IMR-90 (cell line): ENCODE measurements at regions not wholly inside any gene's neighbourhood (a gene's known extent, or its start where the extent isn't known, plus 50 kb on each side); places are given as distances from the start of the nearest gene placed in this dataset.

Source experiments
- ATAC-seq: fragments of 200-7000 bp; cut with Tn5 transposase; 2 replicates; pipeline ENCODE4 v1.9.1; 2020; ENCODE audit warnings: low read depth, mild to moderate bottlenecking, moderate library complexity
- BruUV-seq: library from RNA; stranded (reverse); fragments of 400-500 nt; replicated peaks from 2 replicates; lab custom pipeline; 2021; lab: Mats Ljungman, UMichigan
- CTCF ChIA-PET: fragments of 300-600 bp; formaldehyde crosslinking; extraction: SDS; loops from one replicate; lab custom pipeline; 2021; ENCODE audit warnings: antibody characterized with exemption; lab: Yijun Ruan, JAX
- POLR2A ChIA-PET: fragments of 300-600 bp; sonication (Branson Sonifier 250); formaldehyde crosslinking; loops from one replicate; lab custom pipeline; 2022; ENCODE audit warnings: antibody characterized with exemption; ENCODE audit not compliant: unreplicated experiment; lab: Charles Lee
- DNase-seq: peaks from one replicate; pipeline ENCODE4 v3.0.0; 2013
- H2AFZ ChIP-seq: replicated peaks from 2 replicates; pipeline ENCODE3; 2013; ENCODE audit warnings: low read length, mild to moderate bottlenecking; ENCODE audit not compliant: poor library complexity
- H2AK5ac ChIP-seq: 2 replicates; pipeline ENCODE4 v1.6.1; 2013; ENCODE audit warnings: low read depth, low read length, inconsistent platforms
- H2AK9ac ChIP-seq: replicated peaks from 2 replicates; pipeline ENCODE3; 2013; ENCODE audit warnings: mild to moderate bottlenecking, low read depth, low read length, moderate library complexity; ENCODE audit not compliant: poor library complexity
- H2BK120ac ChIP-seq: 2 replicates; pipeline ENCODE4 v1.6.1; 2013; ENCODE audit warnings: low read depth, low read length, inconsistent platforms
- H2BK15ac ChIP-seq: 3 replicates; pipeline ENCODE4 v1.6.1; 2013; ENCODE audit warnings: low read depth, low read length, inconsistent platforms
- H2BK20ac ChIP-seq: 2 replicates; pipeline ENCODE4 v1.6.1; 2013; ENCODE audit warnings: low read depth, mild to moderate bottlenecking, inconsistent platforms, low read length, moderate library complexity
- H2BK5ac ChIP-seq: 2 replicates; pipeline ENCODE4 v1.6.1; 2013; ENCODE audit warnings: mild to moderate bottlenecking, low read depth, low read length, inconsistent platforms; ENCODE audit not compliant: poor library complexity, severe bottlenecking
- H3K14ac ChIP-seq: replicated peaks from 2 replicates; pipeline ENCODE4 v1.6.1; 2013; ENCODE audit warnings: low read depth, low read length, inconsistent platforms
- H3K18ac ChIP-seq: 2 replicates; pipeline ENCODE4 v1.6.1; 2013; ENCODE audit warnings: low read depth, low read length, control low read depth
- H3K23ac ChIP-seq: 2 replicates; pipeline ENCODE4 v1.6.1; 2013; ENCODE audit warnings: low read depth, low read length, inconsistent platforms
- H3K27ac ChIP-seq: 2 replicates; pipeline ENCODE4 v1.5.1; 2013; ENCODE audit warnings: mild to moderate bottlenecking, control low read depth, low read length; ENCODE audit not compliant: insufficient read depth
- H3K27me3 ChIP-seq: 2 replicates; pipeline ENCODE4 v1.6.1; 2013; ENCODE audit warnings: low read length; ENCODE audit not compliant: control insufficient read depth, insufficient read depth
- H3K36me3 ChIP-seq: 2 replicates; pipeline ENCODE4 v1.6.1; 2013; ENCODE audit warnings: low read length, mixed read lengths; ENCODE audit not compliant: control insufficient read depth, insufficient read depth
- H3K4ac ChIP-seq: 2 replicates; pipeline ENCODE4 v1.6.1; 2013; ENCODE audit warnings: low read depth, low read length, inconsistent platforms
- H3K4me1 ChIP-seq: 2 replicates; pipeline ENCODE4 v1.6.1; 2013; ENCODE audit warnings: low read length, mixed read lengths; ENCODE audit not compliant: control insufficient read depth, insufficient read depth
- H3K4me2 ChIP-seq: 2 replicates; pipeline ENCODE4 v1.6.1; 2013; ENCODE audit warnings: low read depth, mild to moderate bottlenecking, control low read depth, low read length, moderate library complexity
- H3K4me3 ChIP-seq: 2 replicates; pipeline ENCODE4 v1.5.1; 2013; ENCODE audit warnings: low read depth, mild to moderate bottlenecking, control low read depth, low read length, moderate library complexity; ENCODE audit not compliant: insufficient read depth
- H3K56ac ChIP-seq: 2 replicates; pipeline ENCODE4 v1.6.1; 2013; ENCODE audit warnings: low read length, inconsistent platforms; ENCODE audit not compliant: insufficient read depth; ENCODE audit errors: extremely low read depth
- H3K79me1 ChIP-seq, 2 experiments: 2 replicates each; pipeline ENCODE4 v1.6.1; 2013; ENCODE audit warnings: low read length in 2 of 2, inconsistent platforms in 1 of 2, low read depth in 1 of 2
- H3K9ac ChIP-seq: 2 replicates; pipeline ENCODE4 v1.6.1; 2013; ENCODE audit warnings: low read depth, low read length, control low read depth
- H3K9me1 ChIP-seq: 2 replicates; pipeline ENCODE4 v1.6.1; 2013; ENCODE audit warnings: low read length, inconsistent platforms; ENCODE audit not compliant: insufficient read depth
- H3K9me3 ChIP-seq: 2 replicates; pipeline ENCODE4 v1.6.1; 2013; ENCODE audit warnings: low read length; ENCODE audit not compliant: control insufficient read depth, insufficient read depth
- H4K20me1 ChIP-seq: 2 replicates; pipeline ENCODE4 v1.6.1; 2013; ENCODE audit warnings: low read length, inconsistent platforms; ENCODE audit not compliant: insufficient read depth
- H4K5ac ChIP-seq: 2 replicates; pipeline ENCODE4 v1.6.1; 2013; ENCODE audit warnings: mild to moderate bottlenecking, low read depth, low read length, control low read depth
- H4K8ac ChIP-seq, 2 experiments: 2 replicates each; pipeline ENCODE4 v1.6.1; 2013; ENCODE audit warnings: low read depth in 2 of 2, low read length in 2 of 2, control low read depth in 1 of 2, inconsistent platforms in 1 of 2
- H4K91ac ChIP-seq: 2 replicates; pipeline ENCODE4 v1.6.1; 2013; ENCODE audit warnings: low read depth, low read length, inconsistent platforms; ENCODE audit not compliant: insufficient read depth
- CEBPB ChIP-seq: IDR thresholded peaks from 2 replicates; pipeline ENCODE4 v1.6.1; 2012; ENCODE audit warnings: low read depth, low read length, improper control_type of control experiment
- FOS ChIP-seq: fragments of 150-350 bp; IDR thresholded peaks from 2 replicates; pipeline ENCODE4 v1.6.1; 2016; ENCODE audit warnings: low read depth, low read length
- MAZ ChIP-seq: IDR thresholded peaks from 2 replicates; pipeline ENCODE4 v1.6.1; 2012; ENCODE audit warnings: low read depth, mild to moderate bottlenecking, low read length, improper control_type of control experiment, moderate library complexity, borderline replicate concordance
- POLR2A ChIP-seq: IDR thresholded peaks from 2 replicates; pipeline ENCODE4 v1.6.1; 2012; ENCODE audit warnings: mild to moderate bottlenecking, low read depth, low read length
- RAD21 ChIP-seq: IDR thresholded peaks from 2 replicates; pipeline ENCODE4 v1.6.1; 2012; ENCODE audit warnings: low read length, improper control_type of control experiment
- RCOR1 ChIP-seq: IDR thresholded peaks from 2 replicates; pipeline ENCODE4 v1.6.1; 2012; ENCODE audit warnings: mild to moderate bottlenecking, low read length, improper control_type of control experiment; ENCODE audit not compliant: insufficient replicate concordance
- RFX5 ChIP-seq: IDR thresholded peaks from 2 replicates; pipeline ENCODE4 v1.8.0; 2012; ENCODE audit warnings: low read depth, mild to moderate bottlenecking, low read length, moderate library complexity
- WGBS, 2 experiments: methylation state at CpG; one replicate each; pipeline versions ENCODE4 v1.1.5 to v1.1.7; 2013; ENCODE audit warnings: missing lambda C conversion rate in 2 of 2; ENCODE audit not compliant: insufficient read length in 1 of 2; ENCODE audit errors: extremely low coverage in 2 of 2; 5-methylcytosine and 5-hydroxymethylcytosine counted together
- dilution Hi-C: fragments of 300-500 bp; cut with HindIII; formaldehyde crosslinking; loops from one replicate; pipeline ENCODE4 v1.14.3; 2018; ENCODE audit warnings: low sequenced_read_pairs; ENCODE audit not compliant: unreplicated experiment
- in situ Hi-C: fragments of 300-500 bp; cut with MboI; formaldehyde crosslinking; loops from 3 replicates; pipeline ENCODE4 v1.14.3; 2019; ENCODE audit warnings: low sequenced_read_pairs, inconsistent platforms, mixed read lengths
- intact Hi-C: fragments of 100-400 bp; cut with micrococcal nuclease; formaldehyde crosslinking; loops from 2 replicates; pipeline ENCODE4 v1.10.0; 2022
- TF ChIP-seq, protein P1 (sequence below): fragments of 150-350 bp; IDR thresholded peaks from 2 replicates; pipeline ENCODE4 v1.6.1; 2017; ENCODE audit warnings: mild to moderate bottlenecking, antibody characterized with exemption, low read length, low read depth

DNA sequence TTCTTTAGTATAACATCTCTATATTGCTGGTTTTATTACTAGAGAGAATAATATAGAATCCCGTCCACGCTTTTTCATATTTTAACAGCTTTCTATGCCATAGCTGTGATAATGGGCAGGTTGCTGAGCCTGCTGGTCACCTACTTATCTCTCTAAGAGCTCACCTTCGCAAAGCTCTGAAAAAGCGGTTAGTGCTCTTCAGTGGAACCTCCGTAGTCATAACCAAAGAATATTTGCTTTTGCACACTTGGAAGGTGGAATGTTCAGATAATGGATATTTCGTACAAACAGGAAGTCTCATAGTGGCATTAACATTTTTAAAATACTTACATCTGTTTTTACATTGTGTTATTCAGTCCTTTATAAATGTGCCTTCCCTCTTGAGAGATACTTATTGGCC is 388.9 kb upstream of the ANO3 start:
- Histone ChIP-seq H3K4me2 (no peak overlapping the region), H3K4me1 (no peaks in the 10 kb centered on the region), H3K4ac (no peak overlapping the region), H4K8ac (no peak overlapping the region), H3K9ac (no peak overlapping the region), H3K9me3 (no peaks in the 10 kb centered on the region), H2AK9ac (no peak overlapping the region), H2BK120ac (no peak overlapping the region), H3K4me3 (no peak overlapping the region), H3K27me3 (no peaks in the 10 kb centered on the region), H3K56ac (no peak overlapping the region), H3K18ac (no peak overlapping the region), H3K36me3 (no peaks in the 10 kb centered on the region), H4K91ac (no peak overlapping the region), H4K5ac (no peak overlapping the region), H2BK5ac (no peak overlapping the region), H3K9me1 (no peaks in the 10 kb centered on the region), H3K79me1 (no peaks in the 10 kb centered on the region), H3K23ac (no peak overlapping the region), H3K14ac (no peak overlapping the region), H2BK20ac (no peak overlapping the region), H2BK15ac (no peak overlapping the region), H4K20me1 (no peaks in the 10 kb centered on the region), H2AFZ (no peak overlapping the region), H2AK5ac (no peak overlapping the region), H3K27ac (no peak overlapping the region)
- BruUV-seq = no TSS peak
- ChIA-PET CTCF (no interaction called here), POLR2A (no interaction called here)
- in situ Hi-C loops = no loop called here
- dilution Hi-C loops = no loop called here
- ATAC-seq (no peak), DNase-seq (no peak)
- WGBS, 2 experiments = no CpG with 5 or more reads among the region's 6 CpGs
- intact Hi-C loops = no loop called here
- TF ChIP-seq, protein P1, sequence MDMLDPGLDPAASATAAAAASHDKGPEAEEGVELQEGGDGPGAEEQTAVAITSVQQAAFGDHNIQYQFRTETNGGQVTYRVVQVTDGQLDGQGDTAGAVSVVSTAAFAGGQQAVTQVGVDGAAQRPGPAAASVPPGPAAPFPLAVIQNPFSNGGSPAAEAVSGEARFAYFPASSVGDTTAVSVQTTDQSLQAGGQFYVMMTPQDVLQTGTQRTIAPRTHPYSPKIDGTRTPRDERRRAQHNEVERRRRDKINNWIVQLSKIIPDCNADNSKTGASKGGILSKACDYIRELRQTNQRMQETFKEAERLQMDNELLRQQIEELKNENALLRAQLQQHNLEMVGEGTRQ = no peak
- TF ChIP-seq RAD21 (no peak), CEBPB (no peak), RCOR1 (no peak), FOS (no peak), MAZ (no peak), RFX5 (no peak), POLR2A (no peak)
